ENCODE measurements at regions not wholly inside any gene's neighbourhood (a gene's known extent, or its start where the extent isn't known, plus 50 kb on each side); places are given as distances from the start of the nearest gene placed in this dataset.

GRCh38 chr6:11317885-11318771 is 85.7 kb upstream of the NEDD9 start (continued):
- TF ChIP-seq SRSF9 (IDR thresholded peaks at IDR 0.05; ENCODE audit: borderline replicate concordance, insufficient read depth, low read depth, low read length, poor library complexity, severe bottlenecking) (no peak), E2F5 (CRISPR knock-in tag; conservative IDR thresholded peaks at IDR 0.05) (no peak), TAF15 (IDR thresholded peaks at IDR 0.05; ENCODE audit: low read depth, low read length, poor library complexity, severe bottlenecking) (no peak), ATF1 (CRISPR knock-in tag; IDR thresholded peaks at IDR 0.05) (peak; percentile 47; the same call in 1 of the 2 replicates), FOXO4 (CRISPR knock-in tag; conservative IDR thresholded peaks at IDR 0.05) (0 out of 2 replicates have a peak, but pooled peaks have one; percentile 64), PLRG1 (conservative IDR thresholded peaks at IDR 0.05) (no peak), JDP2 (CRISPR knock-in tag; IDR thresholded peaks at IDR 0.05; ENCODE audit: borderline replicate concordance) (no peak)
- TF ChIP-seq, protein P1, sequence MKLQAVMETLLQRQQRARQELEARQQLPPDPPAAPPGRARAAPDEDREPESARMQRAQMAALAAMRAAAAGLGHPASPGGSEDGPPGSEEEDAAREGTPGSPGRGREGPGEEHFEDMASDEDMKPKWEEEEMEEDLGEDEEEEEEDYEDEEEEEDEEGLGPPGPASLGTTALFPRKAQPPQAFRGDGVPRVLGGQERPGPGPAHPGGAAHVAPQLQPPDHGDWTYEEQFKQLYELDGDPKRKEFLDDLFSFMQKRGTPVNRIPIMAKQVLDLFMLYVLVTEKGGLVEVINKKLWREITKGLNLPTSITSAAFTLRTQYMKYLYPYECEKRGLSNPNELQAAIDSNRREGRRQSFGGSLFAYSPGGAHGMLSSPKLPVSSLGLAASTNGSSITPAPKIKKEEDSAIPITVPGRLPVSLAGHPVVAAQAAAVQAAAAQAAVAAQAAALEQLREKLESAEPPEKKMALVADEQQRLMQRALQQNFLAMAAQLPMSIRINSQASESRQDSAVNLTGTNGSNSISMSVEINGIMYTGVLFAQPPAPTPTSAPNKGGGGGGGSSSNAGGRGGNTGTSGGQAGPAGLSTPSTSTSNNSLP (IDR thresholded peaks at IDR 0.05; ENCODE audit: low read depth, low read length), result no peak
- TF ChIP-seq, protein P2, sequence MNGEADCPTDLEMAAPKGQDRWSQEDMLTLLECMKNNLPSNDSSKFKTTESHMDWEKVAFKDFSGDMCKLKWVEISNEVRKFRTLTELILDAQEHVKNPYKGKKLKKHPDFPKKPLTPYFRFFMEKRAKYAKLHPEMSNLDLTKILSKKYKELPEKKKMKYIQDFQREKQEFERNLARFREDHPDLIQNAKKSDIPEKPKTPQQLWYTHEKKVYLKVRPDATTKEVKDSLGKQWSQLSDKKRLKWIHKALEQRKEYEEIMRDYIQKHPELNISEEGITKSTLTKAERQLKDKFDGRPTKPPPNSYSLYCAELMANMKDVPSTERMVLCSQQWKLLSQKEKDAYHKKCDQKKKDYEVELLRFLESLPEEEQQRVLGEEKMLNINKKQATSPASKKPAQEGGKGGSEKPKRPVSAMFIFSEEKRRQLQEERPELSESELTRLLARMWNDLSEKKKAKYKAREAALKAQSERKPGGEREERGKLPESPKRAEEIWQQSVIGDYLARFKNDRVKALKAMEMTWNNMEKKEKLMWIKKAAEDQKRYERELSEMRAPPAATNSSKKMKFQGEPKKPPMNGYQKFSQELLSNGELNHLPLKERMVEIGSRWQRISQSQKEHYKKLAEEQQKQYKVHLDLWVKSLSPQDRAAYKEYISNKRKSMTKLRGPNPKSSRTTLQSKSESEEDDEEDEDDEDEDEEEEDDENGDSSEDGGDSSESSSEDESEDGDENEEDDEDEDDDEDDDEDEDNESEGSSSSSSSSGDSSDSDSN (CRISPR knock-in tag; IDR thresholded peaks at IDR 0.05), result no peak
- TF ChIP-seq, protein P3, sequence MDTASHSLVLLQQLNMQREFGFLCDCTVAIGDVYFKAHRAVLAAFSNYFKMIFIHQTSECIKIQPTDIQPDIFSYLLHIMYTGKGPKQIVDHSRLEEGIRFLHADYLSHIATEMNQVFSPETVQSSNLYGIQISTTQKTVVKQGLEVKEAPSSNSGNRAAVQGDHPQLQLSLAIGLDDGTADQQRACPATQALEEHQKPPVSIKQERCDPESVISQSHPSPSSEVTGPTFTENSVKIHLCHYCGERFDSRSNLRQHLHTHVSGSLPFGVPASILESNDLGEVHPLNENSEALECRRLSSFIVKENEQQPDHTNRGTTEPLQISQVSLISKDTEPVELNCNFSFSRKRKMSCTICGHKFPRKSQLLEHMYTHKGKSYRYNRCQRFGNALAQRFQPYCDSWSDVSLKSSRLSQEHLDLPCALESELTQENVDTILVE (CRISPR knock-in tag; IDR thresholded peaks at IDR 0.05), result no peak
- TF ChIP-seq, protein P4, sequence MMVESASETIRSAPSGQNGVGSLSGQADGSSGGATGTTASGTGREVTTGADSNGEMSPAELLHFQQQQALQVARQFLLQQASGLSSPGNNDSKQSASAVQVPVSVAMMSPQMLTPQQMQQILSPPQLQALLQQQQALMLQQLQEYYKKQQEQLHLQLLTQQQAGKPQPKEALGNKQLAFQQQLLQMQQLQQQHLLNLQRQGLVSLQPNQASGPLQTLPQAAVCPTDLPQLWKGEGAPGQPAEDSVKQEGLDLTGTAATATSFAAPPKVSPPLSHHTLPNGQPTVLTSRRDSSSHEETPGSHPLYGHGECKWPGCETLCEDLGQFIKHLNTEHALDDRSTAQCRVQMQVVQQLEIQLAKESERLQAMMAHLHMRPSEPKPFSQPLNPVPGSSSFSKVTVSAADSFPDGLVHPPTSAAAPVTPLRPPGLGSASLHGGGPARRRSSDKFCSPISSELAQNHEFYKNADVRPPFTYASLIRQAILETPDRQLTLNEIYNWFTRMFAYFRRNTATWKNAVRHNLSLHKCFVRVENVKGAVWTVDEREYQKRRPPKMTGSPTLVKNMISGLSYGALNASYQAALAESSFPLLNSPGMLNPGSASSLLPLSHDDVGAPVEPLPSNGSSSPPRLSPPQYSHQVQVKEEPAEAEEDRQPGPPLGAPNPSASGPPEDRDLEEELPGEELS (CRISPR knock-in tag; IDR thresholded peaks at IDR 0.05), result peak; percentile 64

Measured in HepG2 (cell line).